DMS53 (cell line): ENCODE measurements at regions not wholly inside any gene's neighbourhood (a gene's known extent, or its start where the extent isn't known, plus 50 kb on each side); places are given as distances from the start of the nearest gene placed in this dataset.

ENCODE experiments used
- DNase-seq: peaks from one replicate; lab custom pipeline; 2025; lab: John Stamatoyannopoulos, UW

DNA sequence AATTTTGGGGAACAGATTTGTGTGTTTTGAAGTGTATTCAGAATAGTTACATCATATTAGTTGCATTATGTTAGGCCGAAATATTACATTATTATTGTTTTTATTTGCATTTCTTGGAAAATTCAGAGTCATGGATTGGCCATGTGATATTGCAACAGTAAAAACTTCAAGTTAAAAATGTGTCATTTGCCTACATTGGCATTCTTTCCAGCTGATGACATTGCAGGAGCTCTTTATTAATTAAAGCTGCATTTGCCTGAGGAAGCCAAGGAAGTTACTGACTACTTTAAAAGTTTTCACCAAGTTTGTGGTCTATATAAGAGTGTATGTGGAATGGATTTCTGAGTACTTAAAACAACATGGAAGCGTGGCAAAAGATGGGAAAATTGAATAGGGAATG lies 726.4 kb upstream of the SGO1 start:
- no peak for DNase-seq

DNA sequence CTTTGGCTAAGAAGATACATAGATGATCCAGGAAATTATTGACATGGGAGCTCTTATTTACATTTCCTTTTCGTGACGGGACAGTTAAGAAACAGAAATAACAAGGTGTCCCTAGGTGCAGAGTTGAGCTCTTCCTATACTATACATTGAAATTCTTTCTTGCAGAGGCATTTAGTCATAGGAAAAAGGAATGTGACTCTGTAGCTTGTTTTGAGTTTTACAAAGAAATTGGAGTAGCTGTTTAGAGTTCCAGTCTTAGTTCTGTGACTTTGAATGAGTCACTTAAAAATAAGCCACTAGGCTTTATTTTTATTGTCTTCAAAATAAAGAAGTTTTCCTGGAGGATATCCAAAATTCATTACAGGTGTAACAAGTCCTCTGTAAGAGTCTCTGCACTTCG lies 723.5 kb upstream of the SGO1 start:
- no peak for DNase-seq

DNA sequence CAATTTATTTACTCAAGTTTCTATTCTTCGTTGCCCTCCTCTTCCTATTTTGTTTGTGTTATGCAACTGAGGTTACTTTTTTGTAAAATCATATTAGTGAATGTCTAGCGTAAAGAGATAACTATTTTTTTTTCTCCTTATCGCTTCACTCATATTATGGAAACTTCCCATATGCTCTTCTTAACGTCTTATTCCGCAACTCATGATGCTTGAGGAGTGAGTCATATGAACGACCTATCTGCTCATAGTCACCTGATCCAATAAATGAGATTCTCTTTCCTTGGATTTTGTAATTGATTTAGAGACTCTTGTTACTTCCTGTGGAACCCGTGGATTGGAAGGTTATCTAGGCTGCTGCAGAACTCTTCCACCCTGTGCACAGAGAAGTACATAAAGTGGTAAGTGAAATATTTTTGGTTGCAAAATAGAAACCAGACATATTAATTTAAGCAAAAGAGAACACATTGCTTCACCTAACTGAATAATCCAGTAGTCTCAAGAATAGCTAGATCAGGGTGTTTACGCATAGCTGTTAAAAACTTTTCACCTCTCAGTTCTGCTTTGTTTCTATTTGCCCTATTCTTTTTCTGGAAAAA lies 719.3 kb upstream of the SGO1 start:
- no peak for DNase-seq

DNA sequence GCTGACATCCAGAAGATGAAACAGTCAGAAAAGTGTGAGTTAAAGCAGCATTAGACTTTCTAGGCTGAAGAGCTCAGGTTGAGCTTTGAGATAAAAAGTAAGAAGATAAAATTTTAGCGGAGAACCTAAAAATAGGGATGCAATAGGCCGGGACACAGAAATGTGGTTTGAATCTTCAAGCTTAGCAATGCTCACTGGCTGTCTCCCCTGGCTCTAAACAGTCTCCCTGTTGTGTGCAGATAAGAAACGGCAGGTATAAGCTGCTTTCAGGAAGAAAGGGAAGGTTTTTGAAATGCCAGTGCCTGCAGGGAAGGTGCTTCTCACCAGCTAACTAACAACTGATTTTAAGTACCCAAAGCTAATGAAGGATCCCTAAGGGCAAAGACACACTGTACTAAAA lies 718.7 kb upstream of the SGO1 start:
- DNase-seq: no peak

DNA sequence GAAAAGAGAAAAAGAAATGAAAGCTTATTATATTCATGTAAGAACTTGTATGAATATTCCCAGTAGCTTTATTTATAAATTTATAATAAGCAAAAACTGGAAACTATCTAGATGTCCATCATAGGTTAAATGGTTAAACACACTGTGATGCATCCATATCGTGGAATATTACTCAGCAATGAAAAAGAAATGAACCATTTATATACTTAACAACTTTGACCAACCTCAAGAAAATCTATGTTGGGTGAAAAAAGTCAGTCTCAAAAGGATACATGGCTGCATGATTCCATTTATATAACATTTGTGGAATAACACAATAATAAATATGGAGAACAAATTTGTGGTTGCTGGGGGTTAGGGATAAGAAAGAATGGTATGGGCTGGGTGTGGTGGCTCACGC lies 713.0 kb upstream of the SGO1 start:
- DNase-seq: no peak

DNA sequence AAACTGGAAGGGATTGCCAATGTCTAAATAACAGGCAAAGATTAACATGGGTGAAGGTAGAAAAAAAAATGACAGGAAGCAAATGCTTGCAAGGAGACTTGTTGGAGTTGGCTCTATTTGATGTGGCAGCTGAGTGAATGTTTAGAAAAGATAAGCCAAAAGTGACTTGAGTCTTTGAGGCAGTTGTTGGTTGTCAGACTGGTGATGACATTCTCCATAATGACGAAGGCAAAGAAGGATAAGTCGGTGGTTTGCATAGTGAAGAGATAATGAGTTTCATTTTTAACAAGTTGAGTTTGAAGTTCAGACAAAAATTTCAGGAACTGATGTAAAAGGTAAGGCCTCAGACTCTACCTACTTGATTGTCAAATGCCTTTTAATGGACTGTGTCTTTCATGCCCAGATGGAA lies 704.1 kb upstream of the SGO1 start:
- DNase-seq: no peak

DNA sequence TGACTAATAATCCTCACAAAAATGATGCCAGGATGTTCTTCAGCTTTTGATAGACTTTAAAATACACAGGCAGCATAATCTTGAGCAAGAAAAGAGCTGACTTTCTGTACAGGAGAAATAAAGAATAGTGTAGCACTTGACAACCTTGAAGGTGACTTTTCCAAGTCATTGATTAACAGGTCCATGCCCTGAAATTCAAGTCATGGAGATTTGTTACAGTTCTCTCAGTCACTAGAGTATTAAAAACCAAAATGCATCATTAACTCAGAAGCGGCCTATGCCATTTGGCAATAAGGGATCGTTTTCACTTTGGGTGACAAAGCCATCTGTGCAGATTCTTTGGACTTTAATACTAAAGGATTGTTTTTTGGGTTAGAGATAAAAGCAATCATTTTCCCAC lies 692.7 kb upstream of the SGO1 start:
- no peak for DNase-seq

DNA sequence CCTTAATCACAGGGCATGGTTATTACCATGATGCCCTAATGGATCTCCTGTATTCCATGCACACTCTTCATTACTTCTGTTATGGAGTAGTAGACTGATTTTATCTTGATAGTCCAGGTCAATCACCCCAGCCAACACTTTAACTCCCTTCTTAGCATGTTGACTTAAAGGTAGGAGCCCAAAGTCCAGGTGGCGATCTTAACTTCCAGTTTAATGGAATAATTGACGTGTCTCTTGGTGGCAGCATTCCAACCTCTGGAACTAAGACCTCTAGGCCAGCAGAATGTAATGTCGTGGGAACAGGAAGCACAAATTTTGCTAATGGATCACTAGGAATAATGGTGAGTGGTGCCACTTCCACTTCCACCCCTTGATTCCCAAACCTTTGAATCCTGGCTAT lies 687.2 kb upstream of the SGO1 start:
- DNase-seq: no peak

DNA sequence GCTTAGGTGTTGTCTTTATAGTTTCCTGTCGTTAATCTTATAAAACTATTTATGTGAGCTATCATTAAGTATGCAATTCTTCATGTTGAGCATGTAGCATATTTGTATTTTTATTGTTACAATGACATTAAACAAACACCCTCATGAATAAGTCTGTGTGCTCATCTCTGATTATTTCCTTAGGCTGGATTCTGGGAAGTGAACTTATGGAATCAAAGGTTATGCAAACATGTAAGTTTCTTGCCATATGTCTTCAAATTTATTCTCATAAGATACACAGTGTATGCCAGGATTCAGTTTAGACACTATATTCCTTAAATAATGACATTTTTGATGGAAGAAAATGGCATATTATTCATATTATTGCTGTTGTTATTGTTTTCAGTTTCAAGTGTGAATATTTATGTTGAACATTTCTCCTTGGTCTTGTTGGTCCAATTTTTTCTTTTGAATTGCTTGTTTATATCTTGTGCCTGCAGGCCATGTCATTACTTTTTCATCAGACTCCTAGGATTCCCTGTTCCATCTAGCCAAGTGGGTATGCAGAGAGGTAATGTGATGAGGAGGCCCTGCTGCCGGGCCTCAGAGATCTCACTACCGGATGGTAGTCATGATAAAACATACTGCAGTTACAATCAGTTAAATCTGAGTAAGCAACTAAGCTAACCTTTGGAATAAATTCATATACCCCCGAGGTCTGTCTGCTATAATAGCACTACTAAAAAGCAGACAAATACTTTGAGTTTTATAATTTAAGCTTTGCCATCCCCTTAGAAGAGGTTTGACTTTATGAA lies 684.3 kb upstream of the SGO1 start:
- DNase-seq: no peak

DNA sequence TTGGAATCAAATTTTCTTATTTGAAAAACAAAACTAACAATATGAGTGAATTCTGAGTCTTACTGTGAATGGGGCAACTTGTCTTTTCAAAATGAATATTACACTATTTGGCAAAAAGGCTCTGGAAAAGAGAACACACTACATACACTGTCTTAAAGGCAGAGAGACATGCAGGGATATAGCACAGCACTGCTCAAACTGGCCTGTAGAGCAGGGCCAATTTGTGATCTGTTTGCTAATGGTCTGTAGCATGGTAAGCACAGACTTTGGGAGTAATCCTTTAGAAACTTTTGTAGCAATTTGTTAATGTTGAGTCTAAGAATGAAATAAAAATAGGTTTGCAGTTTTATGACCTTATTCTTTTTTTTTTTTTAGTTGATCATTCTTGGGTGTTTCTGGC lies 679.8 kb upstream of the SGO1 start:
- no peak for DNase-seq

DNA sequence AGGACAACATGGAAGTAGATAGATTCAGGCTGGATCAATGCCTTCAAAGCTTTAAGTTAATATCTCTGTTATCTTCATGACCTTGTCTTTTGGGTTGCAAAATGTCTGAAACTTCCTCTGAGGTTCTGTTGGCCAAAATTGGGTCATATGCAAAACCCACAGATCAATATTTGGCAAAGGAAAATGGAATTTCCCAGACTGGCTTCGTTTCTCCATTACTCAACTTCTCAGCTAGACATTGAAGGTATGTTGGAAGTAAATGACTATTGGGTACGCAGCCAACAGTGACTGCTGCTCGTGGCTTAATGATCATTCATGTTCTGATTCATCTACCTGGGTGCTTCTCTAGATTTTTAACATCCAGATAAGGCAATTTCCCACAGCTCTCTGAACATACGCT lies 675.4 kb upstream of the SGO1 start:
- DNase-seq: no peak

DNA sequence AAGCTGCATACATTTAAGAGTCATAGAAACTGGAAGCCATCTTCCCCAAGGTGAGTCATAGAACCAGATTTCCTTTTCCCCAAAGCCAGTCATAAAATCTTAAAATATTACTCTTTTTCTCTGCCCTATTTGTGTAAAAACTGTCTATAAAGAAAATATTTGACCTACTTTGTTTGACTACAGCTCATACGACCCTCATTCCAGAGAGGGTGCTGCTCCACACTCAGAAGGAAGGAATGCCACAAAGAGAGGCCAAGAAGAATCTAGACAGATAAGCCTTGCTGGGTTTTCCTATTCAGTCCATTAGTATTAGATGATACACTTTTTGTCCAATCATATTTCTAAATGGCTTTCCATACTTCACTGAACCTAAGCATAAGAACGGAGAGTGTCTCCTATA lies 671.6 kb upstream of the SGO1 start:
- no peak for DNase-seq

DNA sequence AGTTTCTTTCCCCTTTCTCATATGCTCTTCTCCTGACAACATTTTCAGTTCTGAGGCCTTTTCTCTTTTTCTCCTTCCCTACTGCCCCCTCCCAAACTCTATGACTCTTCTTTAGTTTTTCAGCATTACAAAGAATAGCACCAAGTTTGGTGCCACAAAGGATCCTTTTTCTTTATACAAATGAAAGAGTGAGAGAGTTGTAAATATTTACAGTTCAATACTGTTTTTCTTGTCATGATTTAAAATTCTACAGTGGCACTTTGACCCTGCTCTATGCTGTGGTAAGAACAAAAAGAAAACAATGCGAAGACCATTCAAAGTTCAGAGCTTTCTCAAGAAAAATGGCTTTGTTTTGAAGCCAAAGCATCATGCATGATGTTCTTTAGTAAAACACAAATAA lies 667.9 kb upstream of the SGO1 start:
- DNase-seq: no peak

DNA sequence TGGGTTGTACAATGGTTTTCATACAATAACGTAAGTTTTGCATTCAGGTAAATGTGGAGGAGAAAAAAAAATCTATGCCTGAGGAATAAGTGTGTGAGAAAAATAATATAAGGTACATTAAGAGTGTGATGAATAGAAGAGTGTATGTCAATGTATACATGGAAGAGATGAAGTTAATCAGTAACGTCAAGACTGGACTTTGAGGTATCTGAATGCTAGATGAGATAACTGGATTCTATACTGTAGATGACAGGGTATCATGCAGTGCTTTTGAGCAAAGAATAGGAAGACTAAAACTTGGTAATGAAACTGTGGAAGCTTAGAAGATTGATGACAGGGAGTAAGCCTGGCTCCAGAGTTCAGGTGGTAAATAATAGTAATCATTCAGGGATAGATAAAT lies 666.7 kb upstream of the SGO1 start:
- peak; percentile 13 for DNase-seq

DNA sequence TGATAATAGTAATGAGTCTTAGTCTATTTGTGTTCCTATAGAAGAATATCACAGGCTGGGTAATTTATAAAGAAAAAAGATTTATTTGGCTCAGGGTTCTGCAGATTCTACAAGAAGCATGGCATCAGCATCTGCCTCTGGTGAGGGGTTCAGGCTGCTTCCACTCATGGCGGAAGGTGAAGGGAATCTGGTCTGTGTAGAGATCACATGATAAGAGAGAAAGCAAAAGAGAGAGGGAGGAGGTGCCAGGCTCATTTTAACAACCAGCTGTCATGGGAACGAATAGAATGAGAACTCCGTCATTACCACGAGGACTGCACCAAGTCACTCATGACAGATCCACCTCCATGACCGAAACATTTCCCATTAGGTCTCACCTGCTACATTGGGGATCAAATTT lies 664.0 kb upstream of the SGO1 start:
- peak; percentile 25 for DNase-seq

DNA sequence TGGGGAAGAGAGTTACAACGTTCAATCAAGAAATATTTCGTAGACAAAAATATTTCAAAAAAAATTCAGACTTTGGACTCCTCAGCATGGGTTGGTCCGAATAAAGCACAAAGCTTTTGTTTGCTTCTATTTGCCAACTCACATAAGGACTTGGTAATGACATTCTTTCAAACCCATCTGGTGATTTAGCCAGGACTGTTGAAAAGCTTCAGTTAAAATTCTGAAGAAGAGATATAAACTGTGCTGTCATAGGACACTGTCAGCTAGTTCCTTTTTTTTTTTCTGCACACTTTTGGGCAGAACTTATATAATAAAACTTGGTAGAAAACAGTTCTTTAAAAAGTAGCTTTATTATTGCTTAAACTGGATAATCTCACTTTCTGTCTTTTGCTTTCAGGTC lies 660.8 kb upstream of the SGO1 start:
- DNase-seq: peak; percentile 22

DNA sequence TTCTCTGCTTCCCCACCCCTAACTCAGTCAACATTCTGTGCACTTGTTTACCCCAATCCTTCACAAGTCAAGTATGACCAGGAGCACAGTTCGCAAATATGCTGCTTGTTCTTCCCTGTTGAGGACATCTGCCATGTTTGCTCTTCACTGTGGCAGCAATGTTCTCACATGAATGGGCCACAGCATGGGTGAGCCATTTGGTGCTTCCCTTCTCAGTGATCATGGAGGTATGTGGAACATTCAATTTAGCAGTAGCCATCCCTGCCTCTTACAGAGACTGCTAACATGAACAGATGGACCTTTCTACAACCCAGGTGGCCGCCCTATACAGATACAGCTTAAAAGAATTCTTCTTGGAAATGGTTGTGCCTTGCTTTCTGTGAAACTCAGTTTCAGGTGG lies 660.1 kb upstream of the SGO1 start:
- peak; percentile 44 for DNase-seq

DNA sequence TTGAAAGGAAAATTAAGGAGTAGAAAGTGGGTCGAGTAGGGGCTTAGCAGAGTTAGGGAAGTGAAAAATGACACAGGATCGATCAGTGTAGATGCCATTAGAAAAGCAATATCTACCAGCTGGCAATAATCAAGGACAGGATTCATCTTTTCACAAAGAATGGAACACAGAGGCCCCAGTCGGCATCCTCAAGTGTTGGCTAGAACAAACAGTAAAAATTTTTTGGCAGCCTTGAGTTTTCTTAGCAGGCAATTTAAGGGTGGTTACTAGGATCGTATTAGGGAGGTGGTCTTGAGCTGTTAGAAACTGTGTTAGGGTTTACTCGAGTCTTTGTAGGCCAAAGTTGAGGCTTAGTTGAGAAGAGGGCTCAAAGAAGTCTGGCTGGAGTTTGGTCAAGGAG lies 658.8 kb upstream of the SGO1 start:
- no peak for DNase-seq

DNA sequence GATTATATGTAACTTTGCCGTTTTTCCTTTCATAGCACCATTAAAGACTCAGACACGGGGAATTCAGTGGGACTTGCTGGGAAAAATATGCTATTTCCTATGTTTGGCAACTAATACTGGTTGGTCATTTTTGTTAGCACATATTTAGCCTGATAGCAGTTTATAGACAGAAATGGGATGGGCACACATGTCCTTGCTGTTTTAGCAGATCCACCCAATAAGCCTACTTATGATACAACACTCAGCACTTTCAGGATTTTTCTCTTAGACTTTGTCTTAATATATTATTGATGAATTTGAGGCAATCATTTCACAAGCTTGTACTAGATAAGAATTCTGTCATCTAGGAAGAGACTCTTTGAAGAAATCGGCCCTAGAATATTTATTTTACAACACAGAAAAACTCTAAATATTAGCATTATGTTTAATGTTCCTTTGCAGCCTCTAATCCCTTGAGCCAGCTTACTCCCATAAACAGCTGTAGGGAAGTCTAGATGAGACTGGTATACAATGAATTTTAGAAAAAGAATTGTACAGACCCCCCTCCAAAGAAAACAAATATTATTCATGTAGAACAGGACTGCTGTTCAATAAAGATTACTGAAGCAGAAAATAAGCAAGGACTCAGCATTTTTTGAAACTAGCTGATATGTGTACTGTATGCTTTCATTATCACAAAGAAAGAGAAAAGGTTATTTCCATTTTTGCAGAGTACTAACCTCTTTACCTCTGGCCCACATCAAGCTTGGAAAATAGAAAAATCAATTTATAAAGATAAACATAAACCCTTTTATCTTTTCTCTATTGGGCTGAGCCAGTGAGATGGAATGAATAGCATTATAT lies 656.8 kb upstream of the SGO1 start:
- DNase-seq: no peak

DNA sequence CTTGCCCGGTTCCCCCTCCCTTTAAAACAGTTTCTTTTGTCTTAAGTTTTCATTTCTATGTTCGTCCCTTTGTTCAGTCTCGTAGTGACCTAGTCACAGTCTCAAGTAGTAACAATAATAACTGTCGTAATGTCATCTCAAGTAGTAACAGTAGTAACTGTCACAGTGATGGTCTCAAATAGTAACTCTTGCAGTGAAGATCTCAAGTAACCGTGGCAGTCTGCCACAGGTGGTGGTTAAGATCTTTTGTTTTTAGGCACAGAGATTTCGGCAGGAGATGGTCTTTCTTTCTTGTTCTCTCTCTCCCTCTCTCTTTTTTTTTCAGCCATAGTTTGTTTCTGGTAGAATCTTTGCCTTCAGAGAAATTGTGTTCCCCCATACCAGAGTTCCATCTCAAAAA lies 656.0 kb upstream of the SGO1 start:
- DNase-seq: no peak

DNA sequence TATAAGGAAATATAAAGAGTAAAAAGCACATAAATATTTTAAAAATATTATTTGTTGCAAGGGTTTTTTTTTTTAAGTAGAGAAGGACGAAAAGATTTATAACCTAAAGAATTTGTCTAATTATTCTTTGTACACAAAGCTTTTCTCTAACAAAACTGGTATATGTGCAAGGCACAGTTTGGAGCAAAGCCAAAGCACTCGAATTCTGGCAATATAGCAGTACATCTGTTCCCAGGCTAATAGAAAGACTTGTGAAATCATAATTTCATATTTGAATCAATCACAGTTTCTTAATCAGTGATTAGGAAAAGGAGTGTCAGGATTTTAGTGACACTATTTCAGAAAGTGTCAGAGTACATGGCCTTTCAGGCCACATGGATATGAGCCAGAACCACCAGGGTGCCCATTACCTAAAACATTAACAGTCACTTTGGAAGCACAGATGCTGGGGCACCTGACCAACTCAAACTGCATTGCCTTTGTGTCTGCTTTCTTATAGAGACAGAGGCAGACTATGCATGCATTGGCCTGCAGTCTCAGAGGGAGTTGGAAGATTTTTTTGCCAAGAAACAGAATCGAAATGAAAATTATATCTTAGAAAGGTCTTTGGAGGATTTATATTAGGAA lies 651.8 kb upstream of the SGO1 start:
- no peak for DNase-seq

DNA sequence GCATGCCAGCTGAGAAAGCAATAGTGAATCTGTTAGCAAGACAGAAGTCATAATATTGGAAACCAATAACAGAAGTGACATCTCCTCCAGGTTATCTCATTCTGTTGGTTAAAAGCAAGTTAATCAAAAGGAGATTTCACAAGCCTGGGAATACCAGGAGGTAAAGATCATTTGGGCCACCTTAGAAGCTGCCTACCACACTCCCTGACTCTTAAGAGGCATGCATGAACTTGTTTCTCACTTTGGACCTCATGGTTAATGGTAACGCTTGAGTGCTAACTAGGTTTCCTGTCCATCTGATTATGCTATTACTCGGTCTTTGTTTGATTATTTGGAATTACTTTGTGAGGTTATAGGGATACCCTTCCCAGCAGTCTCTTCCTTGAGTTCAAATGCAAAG lies 650.8 kb upstream of the SGO1 start:
- DNase-seq: no peak

DNA sequence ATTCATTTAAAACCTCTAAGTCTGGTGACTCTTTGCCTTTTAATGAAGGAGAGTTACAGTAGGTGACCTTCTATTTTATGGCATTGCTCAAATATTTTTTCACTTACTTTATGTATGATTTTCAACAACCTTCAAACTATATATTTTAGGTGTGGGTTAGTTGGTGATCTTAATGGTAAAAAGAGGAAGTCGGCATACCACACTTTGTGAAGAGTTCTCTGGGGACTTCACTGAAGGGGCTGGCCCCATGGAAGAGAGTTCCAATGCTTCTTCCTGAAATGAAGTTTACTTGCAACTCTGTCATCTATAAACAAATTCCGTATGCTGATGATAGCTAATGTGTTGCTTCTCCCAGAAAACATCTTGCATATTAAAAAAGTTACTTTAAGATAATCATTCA lies 647.0 kb upstream of the SGO1 start:
- DNase-seq: no peak
